RWPE1 (cell line): ENCODE measurements at regions not wholly inside any gene's neighbourhood (a gene's known extent, or its start where the extent isn't known, plus 50 kb on each side); places are given as distances from the start of the nearest gene placed in this dataset.
"Not testable (repeated sequence)": the region's sequence is repeated elsewhere in the genome, so short reads cannot be mapped to it uniquely, and the experiment has no call there.

Source experiments
- CTCF ChIA-PET: fragments of 350-600 bp; sonication (Branson Sonifier 250); formaldehyde crosslinking; extraction: SDS; loops from one replicate; lab custom pipeline; 2021; lab: Yijun Ruan, JAX
- POLR2A ChIA-PET: fragments of 400-600 bp; formaldehyde crosslinking; extraction: SDS; loops from one replicate; lab custom pipeline; 2020; ENCODE audit warnings: antibody characterized with exemption; ENCODE audit not compliant: low non-redundant PET; lab: Yijun Ruan, JAX
- DNase-seq: peaks from one replicate; pipeline ENCODE4 v3.0.0; 2012; ENCODE audit warnings: low spot score
- H3K27ac ChIP-seq: fragments of 450-650 bp; 2 replicates; pipeline ENCODE4 v1.5.1; 2017
- TF ChIP-seq, protein P1 (sequence below): fragments of 450-650 bp; conservative IDR thresholded peaks from 2 replicates; pipeline ENCODE4 v1.5.1; 2017; ENCODE audit warnings: low read depth, mild to moderate bottlenecking

GRCh38 chr2:38145236-38145635 lies 69.3 kb upstream of the CYP1B1 start:
- DNase-seq, result no peak
- ChIA-PET CTCF (no interaction called here), POLR2A (no interaction called here)
- TF ChIP-seq, protein P1, sequence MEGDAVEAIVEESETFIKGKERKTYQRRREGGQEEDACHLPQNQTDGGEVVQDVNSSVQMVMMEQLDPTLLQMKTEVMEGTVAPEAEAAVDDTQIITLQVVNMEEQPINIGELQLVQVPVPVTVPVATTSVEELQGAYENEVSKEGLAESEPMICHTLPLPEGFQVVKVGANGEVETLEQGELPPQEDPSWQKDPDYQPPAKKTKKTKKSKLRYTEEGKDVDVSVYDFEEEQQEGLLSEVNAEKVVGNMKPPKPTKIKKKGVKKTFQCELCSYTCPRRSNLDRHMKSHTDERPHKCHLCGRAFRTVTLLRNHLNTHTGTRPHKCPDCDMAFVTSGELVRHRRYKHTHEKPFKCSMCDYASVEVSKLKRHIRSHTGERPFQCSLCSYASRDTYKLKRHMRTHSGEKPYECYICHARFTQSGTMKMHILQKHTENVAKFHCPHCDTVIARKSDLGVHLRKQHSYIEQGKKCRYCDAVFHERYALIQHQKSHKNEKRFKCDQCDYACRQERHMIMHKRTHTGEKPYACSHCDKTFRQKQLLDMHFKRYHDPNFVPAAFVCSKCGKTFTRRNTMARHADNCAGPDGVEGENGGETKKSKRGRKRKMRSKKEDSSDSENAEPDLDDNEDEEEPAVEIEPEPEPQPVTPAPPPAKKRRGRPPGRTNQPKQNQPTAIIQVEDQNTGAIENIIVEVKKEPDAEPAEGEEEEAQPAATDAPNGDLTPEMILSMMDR, result no peak
- H3K27ac ChIP-seq, result no peak overlapping the region

GRCh38 chr2:38142627-38143026 lies 66.7 kb upstream of the CYP1B1 start:
- POLR2A ChIA-PET, result no interaction called here
- TF ChIP-seq, protein P1, result no peak
- H3K27ac ChIP-seq, result no peak overlapping the region
- no peak for DNase-seq
- CTCF ChIA-PET, result no interaction called here

DNA sequence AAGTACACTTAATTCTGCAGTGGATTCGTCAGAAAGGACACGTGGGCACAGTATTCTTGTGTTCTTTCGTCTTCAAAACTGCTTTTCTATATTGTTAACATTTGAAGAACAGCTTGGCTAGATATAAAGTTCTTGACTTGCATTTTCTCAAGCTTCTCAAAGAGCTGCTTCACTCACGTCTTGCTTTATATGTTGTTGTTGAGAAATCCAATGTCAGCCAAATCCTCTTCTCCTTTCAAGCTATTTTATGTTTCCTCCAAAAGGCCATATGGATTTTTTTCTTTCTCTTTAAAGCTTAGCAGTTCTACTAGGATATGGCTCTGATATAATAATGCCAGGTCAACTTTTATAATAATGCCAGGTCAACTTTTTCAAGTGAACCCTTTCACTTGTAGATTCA lies 65.5 kb upstream of the CYP1B1 start:
- no peak for DNase-seq
- TF ChIP-seq, protein P1, result no peak
- ChIA-PET POLR2A (no interaction called here), CTCF (interaction anchor here (1.2 kb wide), 1 partner anchor 65 kb away, joined by 5 read pairs; the partner anchor contains the start of gene CYP1B1)
- H3K27ac ChIP-seq, result no peak overlapping the region

- ChIA-PET CTCF (no interaction called here), POLR2A (no interaction called here)
- no peak for DNase-seq
- no peak overlapping the region for H3K27ac ChIP-seq
- TF ChIP-seq, protein P1, result no peak
Observed at GRCh38 chr2:38138996-38139395, 63.0 kb upstream of the CYP1B1 start.

- TF ChIP-seq, protein P1, result no peak
- no peak overlapping the region for H3K27ac ChIP-seq
- POLR2A ChIA-PET, result no interaction called here
- CTCF ChIA-PET, result no interaction called here
- no peak for DNase-seq
Observed at GRCh38 chr2:38138419-38138818, 62.5 kb upstream of the CYP1B1 start.

GRCh38 chr2:38137958-38138357 lies 62.0 kb upstream of the CYP1B1 start:
- CTCF ChIA-PET, result interaction anchor here (0.6 kb wide), 1 partner anchor 61 kb away, joined by 3 read pairs; no protein-coding TSS in a partner anchor
- DNase-seq, H3K27ac ChIP-seq, POLR2A ChIA-PET: not testable (repeated sequence)

DNA sequence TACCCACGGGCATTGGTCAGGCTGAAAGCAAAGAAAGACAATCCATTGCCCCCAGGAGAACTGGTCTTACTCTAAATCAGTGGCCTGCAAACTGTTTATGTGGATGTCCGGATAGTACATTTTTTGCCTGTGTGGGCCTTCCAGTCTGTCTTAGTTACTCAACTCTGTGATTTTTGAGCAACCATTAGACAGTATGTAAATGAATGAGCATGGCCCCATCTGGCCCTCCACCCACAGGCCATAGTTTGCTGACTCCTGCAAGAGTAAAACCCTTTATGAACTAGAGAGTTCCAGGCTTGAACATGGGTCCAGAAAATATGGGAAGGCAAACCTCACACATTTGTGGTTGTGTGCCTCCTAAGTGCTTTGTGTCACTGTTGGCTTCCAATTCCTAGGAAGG lies 55.7 kb upstream of the CYP1B1 start:
- TF ChIP-seq, protein P1, result no peak
- ChIA-PET POLR2A (no interaction called here), CTCF (no interaction called here)
- no peak for DNase-seq
- no peak overlapping the region for H3K27ac ChIP-seq
